Naive B cell (primary cell): ENCODE measurements at regions not wholly inside any gene's neighbourhood (a gene's known extent, or its start where the extent isn't known, plus 50 kb on each side); places are given as distances from the start of the nearest gene placed in this dataset.

Experiments used
- ATAC-seq, 2 donors: fragments of 150-1000 bp; cut with Tn5 transposase; 2 replicates each; pipeline ENCODE4 v1.10.0; 2021; ENCODE audit warnings: low read depth in 2 of 2, mild to moderate bottlenecking in 2 of 2, moderate library complexity in 2 of 2
- DNase-seq: peaks from one replicate; pipeline ENCODE4 v3.0.0; 2022
- H3K27ac Mint-ChIP-seq, 6 donors: one replicate each; pipeline ENCODE4 v1.8.0; 2020 to 2022; ENCODE audit warnings: mild to moderate bottlenecking in 6 of 6, mixed read lengths in 6 of 6, moderate library complexity in 5 of 6, inconsistent platforms in 2 of 6
- H3K27me3 Mint-ChIP-seq, 3 donors: one replicate each; pipeline ENCODE4 v1.8.0; 2021 to 2022; ENCODE audit warnings: mixed read lengths in 3 of 3, mild to moderate bottlenecking in 1 of 3
- H3K36me3 Mint-ChIP-seq, 2 donors: one replicate each; pipeline ENCODE4 v1.8.0; 2020 to 2022; ENCODE audit warnings: mixed read lengths in 2 of 2, inconsistent platforms in 1 of 2, mild to moderate bottlenecking in 1 of 2
- H3K4me1 Mint-ChIP-seq, 3 donors: one replicate each; pipeline ENCODE4 v1.8.0; 2020 to 2022; ENCODE audit warnings: mixed read lengths in 3 of 3, inconsistent platforms in 1 of 3, mild to moderate bottlenecking in 1 of 3, moderate library complexity in 1 of 3
- H3K4me3 Mint-ChIP-seq, 8 donors: one replicate each; pipeline ENCODE4 v1.8.0; 2020 to 2022; ENCODE audit warnings: mild to moderate bottlenecking in 8 of 8, mixed read lengths in 8 of 8, moderate library complexity in 8 of 8, inconsistent platforms in 2 of 8
- H3K9me3 Mint-ChIP-seq, 7 donors: one replicate each; pipeline ENCODE4 v1.8.0; 2020 to 2022; ENCODE audit warnings: mixed read lengths in 7 of 7, mild to moderate bottlenecking in 5 of 7, inconsistent platforms in 2 of 7, moderate library complexity in 1 of 7

- ATAC-seq (no peak), DNase-seq (no peak)
- Mint-ChIP-seq H3K36me3 (no peaks in the 10 kb centered on the region), H3K4me3 (no peak overlapping the region), H3K27me3 (no peaks in the 10 kb centered on the region), H3K4me1 (no peaks in the 10 kb centered on the region), H3K9me3 (peaks cover 0 to 9% (median 4%) of the 10 kb centered on the region in 7 donors), H3K27ac (no peak overlapping the region)
Measured at GRCh38 chrX:21126661-21127060, 247.6 kb upstream of the CNKSR2 start.

- Mint-ChIP-seq H3K36me3 (no peaks in the 10 kb centered on the region), H3K4me1 (no peaks in the 10 kb centered on the region), H3K27ac (no peak overlapping the region), H3K27me3 (no peaks in the 10 kb centered on the region), H3K4me3 (no peak overlapping the region), H3K9me3 (peaks cover 0 to 13% (median 6%) of the 10 kb centered on the region in 7 donors)
- ATAC-seq (no peak), DNase-seq (no peak)
Measured at GRCh38 chrX:21131346-21131745, 242.9 kb upstream of the CNKSR2 start.

- H3K36me3 Mint-ChIP-seq, result no peaks in the 10 kb centered on the region
- no peak for ATAC-seq
- no peak overlapping the region for H3K4me3 Mint-ChIP-seq
- no peaks in the 10 kb centered on the region for H3K4me1 Mint-ChIP-seq
- no peak for DNase-seq
- H3K9me3 Mint-ChIP-seq, result peaks cover 0 to 13% (median 6%) of the 10 kb centered on the region in 7 donors
- no peaks in the 10 kb centered on the region for H3K27me3 Mint-ChIP-seq
- no peak overlapping the region for H3K27ac Mint-ChIP-seq
Measured at GRCh38 chrX:21131786-21132185, 242.4 kb upstream of the CNKSR2 start.

- no peak for DNase-seq
- H3K27me3 Mint-ChIP-seq, result no peaks in the 10 kb centered on the region
- no peaks in the 10 kb centered on the region for H3K4me1 Mint-ChIP-seq
- peaks cover 0 to 21% (median 8%) of the 10 kb centered on the region in 7 donors for H3K9me3 Mint-ChIP-seq
- H3K4me3 Mint-ChIP-seq, result no peak overlapping the region
- no peak for ATAC-seq
- no peak overlapping the region for H3K27ac Mint-ChIP-seq
- no peaks in the 10 kb centered on the region for H3K36me3 Mint-ChIP-seq
Measured at GRCh38 chrX:21132686-21133393, 241.4 kb upstream of the CNKSR2 start.

GRCh38 chrX:21150208-21150607 lies 224.0 kb upstream of the CNKSR2 start:
- Mint-ChIP-seq H3K4me1 (no peaks in the 10 kb centered on the region), H3K4me3 (no peak overlapping the region), H3K9me3 (peaks cover under 1 to 12% (median 5%) of the 10 kb centered on the region in 7 donors), H3K27me3 (peaks cover 0 to 4% (median 0%) of the 10 kb centered on the region in 3 donors), H3K36me3 (no peaks in the 10 kb centered on the region), H3K27ac (no peak overlapping the region)
- DNase-seq, result no peak
- ATAC-seq, result no peak

GRCh38 chrX:21151051-21151450 lies 223.2 kb upstream of the CNKSR2 start:
- DNase-seq, result no peak
- H3K36me3 Mint-ChIP-seq, result no peaks in the 10 kb centered on the region
- no peaks in the 10 kb centered on the region for H3K4me1 Mint-ChIP-seq
- ATAC-seq, result no peak
- H3K27me3 Mint-ChIP-seq, result peaks cover 0 to 4% (median 0%) of the 10 kb centered on the region in 3 donors
- H3K4me3 Mint-ChIP-seq, result no peak overlapping the region
- no peak overlapping the region for H3K27ac Mint-ChIP-seq
- H3K9me3 Mint-ChIP-seq, result peaks cover 0 to 8% (median 4%) of the 10 kb centered on the region in 7 donors

- no peak overlapping the region for H3K27ac Mint-ChIP-seq
- H3K4me1 Mint-ChIP-seq, result no peaks in the 10 kb centered on the region
- peaks cover 0 to 7% (median under 1%) of the 10 kb centered on the region in 7 donors for H3K9me3 Mint-ChIP-seq
- ATAC-seq (no peak), DNase-seq (no peak)
- no peaks in the 10 kb centered on the region for H3K36me3 Mint-ChIP-seq
- H3K4me3 Mint-ChIP-seq, result no peak overlapping the region
- peaks cover 0 to 7% (median 0%) of the 10 kb centered on the region in 3 donors for H3K27me3 Mint-ChIP-seq
Measured at GRCh38 chrX:21153033-21153432, 221.2 kb upstream of the CNKSR2 start.

GRCh38 chrX:21153503-21153902 lies 220.7 kb upstream of the CNKSR2 start:
- no peaks in the 10 kb centered on the region for H3K36me3 Mint-ChIP-seq
- H3K27me3 Mint-ChIP-seq, result peaks cover 0 to 4% (median 0%) of the 10 kb centered on the region in 3 donors
- H3K27ac Mint-ChIP-seq, result no peak overlapping the region
- H3K9me3 Mint-ChIP-seq, result peaks cover 0 to 7% (median 0%) of the 10 kb centered on the region in 7 donors
- H3K4me3 Mint-ChIP-seq, result no peak overlapping the region
- H3K4me1 Mint-ChIP-seq, result no peaks in the 10 kb centered on the region
- DNase-seq (no peak), ATAC-seq (no peak)

- H3K27ac Mint-ChIP-seq, result peak overlapping the region in 1 of 6 donors; percentile 2
- H3K4me3 Mint-ChIP-seq, result no peak overlapping the region
Measured at GRCh38 chrX:21155916-21156315, 218.3 kb upstream of the CNKSR2 start.

GRCh38 chrX:21156632-21157031 lies 217.6 kb upstream of the CNKSR2 start:
- DNase-seq, result no peak
- H3K27ac Mint-ChIP-seq, result peak overlapping the region in 1 of 6 donors; percentile 64
- peaks cover 0 to 1% (median 0%) of the 10 kb centered on the region in 7 donors for H3K9me3 Mint-ChIP-seq
- no peaks in the 10 kb centered on the region for H3K4me1 Mint-ChIP-seq
- no peak for ATAC-seq
- no peaks in the 10 kb centered on the region for H3K36me3 Mint-ChIP-seq
- no peak overlapping the region for H3K4me3 Mint-ChIP-seq
- H3K27me3 Mint-ChIP-seq, result peaks cover 0 to 17% (median 0%) of the 10 kb centered on the region in 3 donors

More at GRCh38 chrX:21155916-21156315, 218.3 kb upstream of the CNKSR2 start:
- Mint-ChIP-seq H3K4me1 (no peaks in the 10 kb centered on the region), H3K27me3 (peaks cover 0 to 17% (median 0%) of the 10 kb centered on the region in 3 donors), H3K9me3 (peaks cover 0 to 1% (median 0%) of the 10 kb centered on the region in 7 donors), H3K36me3 (no peaks in the 10 kb centered on the region)
- DNase-seq (no peak), ATAC-seq (no peak)

GRCh38 chrX:21158678-21159077 lies 215.5 kb upstream of the CNKSR2 start:
- H3K4me1 Mint-ChIP-seq, result no peaks in the 10 kb centered on the region
- H3K36me3 Mint-ChIP-seq, result no peaks in the 10 kb centered on the region
- H3K9me3 Mint-ChIP-seq, result no peaks in the 10 kb centered on the region
- DNase-seq, result no peak
- no peak overlapping the region for H3K27ac Mint-ChIP-seq
- no peak for ATAC-seq
- peaks cover 0 to 17% (median 0%) of the 10 kb centered on the region in 3 donors for H3K27me3 Mint-ChIP-seq
- no peak overlapping the region for H3K4me3 Mint-ChIP-seq

GRCh38 chrX:21166272-21166982 lies 207.8 kb upstream of the CNKSR2 start:
- Mint-ChIP-seq H3K27me3 (no peaks in the 10 kb centered on the region), H3K27ac (no peak overlapping the region), H3K36me3 (no peaks in the 10 kb centered on the region), H3K4me1 (no peaks in the 10 kb centered on the region), H3K4me3 (no peak overlapping the region), H3K9me3 (peaks cover 0 to 2% (median 0%) of the 10 kb centered on the region in 7 donors)
- ATAC-seq (no peak), DNase-seq (no peak)

- Mint-ChIP-seq H3K4me1 (no peaks in the 10 kb centered on the region), H3K27ac (no peak overlapping the region)
Measured at GRCh38 chrX:21167011-21167410, 207.2 kb upstream of the CNKSR2 start.

GRCh38 chrX:21167494-21167893 lies 206.7 kb upstream of the CNKSR2 start:
- H3K36me3 Mint-ChIP-seq, result no peaks in the 10 kb centered on the region
- no peak for DNase-seq
- no peak overlapping the region for H3K4me3 Mint-ChIP-seq
- H3K9me3 Mint-ChIP-seq, result peaks cover 0 to 2% (median 0%) of the 10 kb centered on the region in 7 donors
- H3K27ac Mint-ChIP-seq, result no peak overlapping the region
- H3K4me1 Mint-ChIP-seq, result no peaks in the 10 kb centered on the region
- no peak for ATAC-seq
- no peaks in the 10 kb centered on the region for H3K27me3 Mint-ChIP-seq

More at GRCh38 chrX:21167011-21167410, 207.2 kb upstream of the CNKSR2 start:
- peaks cover 0 to 2% (median 0%) of the 10 kb centered on the region in 7 donors for H3K9me3 Mint-ChIP-seq
- ATAC-seq, result no peak
- no peak for DNase-seq
- H3K27me3 Mint-ChIP-seq, result no peaks in the 10 kb centered on the region
- no peak overlapping the region for H3K4me3 Mint-ChIP-seq
- no peaks in the 10 kb centered on the region for H3K36me3 Mint-ChIP-seq
